ENCODE measurements at regions not wholly inside any gene's neighbourhood (a gene's known extent, or its start where the extent isn't known, plus 50 kb on each side); places are given as distances from the start of the nearest gene placed in this dataset.

DNA sequence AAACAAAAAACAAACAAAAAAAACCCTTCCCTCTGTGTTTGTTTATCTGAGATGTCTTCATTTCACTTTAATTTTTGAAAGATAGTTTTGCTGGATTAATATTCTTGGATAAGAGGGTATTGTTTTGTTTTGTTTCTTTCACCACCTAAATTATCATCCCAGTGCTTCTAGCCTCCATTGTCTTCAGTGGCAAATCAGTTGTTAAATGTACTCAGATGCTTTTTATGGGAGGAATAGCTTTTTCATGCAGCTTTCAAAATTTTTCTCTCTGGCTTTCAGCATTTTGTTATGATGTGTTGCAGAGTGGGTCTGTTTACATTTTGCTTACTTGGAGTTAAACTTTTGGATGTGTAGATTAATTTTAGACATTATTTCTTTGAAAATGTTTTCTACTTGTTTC is 203.5 kb upstream of the DCC start:
- ATAC-seq = no peak
- H3K9me2 ChIP-seq (ENCODE audit: insufficient read depth) = no peaks in the 10 kb centered on the region

More for the DNA sequence above, 203.5 kb upstream of the DCC start:
- no peak overlapping the region for H3K4me3 ChIP-seq (replicated peaks in 1 of 2; ENCODE audit: low read depth in 1 of 2, low read length in 2 of 2)
- H3K27ac ChIP-seq (ENCODE audit: low read depth, low read length) = no peak overlapping the region
- H3K4me1 ChIP-seq (ENCODE audit: control insufficient read depth in 1 of 2, insufficient read depth in 2 of 2, low read length in 2 of 2) = no peaks in the 10 kb centered on the region
- DNase-seq (ENCODE audit: low read depth, low spot score) = no peak
- TF ChIP-seq EZH2 (IDR thresholded peaks at IDR 0.05) (no peak), POLR2A (IDR thresholded peaks at IDR 0.05; ENCODE audit: borderline replicate concordance, extremely low read depth, insufficient read depth, insufficient read length) (no peak), SRF (IDR thresholded peaks at IDR 0.05; ENCODE audit: low read depth) (no peak), YY1 (IDR thresholded peaks at IDR 0.05; ENCODE audit: extremely low read depth, insufficient replicate concordance, low read depth, low read length) (no peak), ZNF274 (IDR thresholded peaks at IDR 0.05; ENCODE audit: low read depth, low read length) (no peak)
- TF ChIP-seq, protein P1, sequence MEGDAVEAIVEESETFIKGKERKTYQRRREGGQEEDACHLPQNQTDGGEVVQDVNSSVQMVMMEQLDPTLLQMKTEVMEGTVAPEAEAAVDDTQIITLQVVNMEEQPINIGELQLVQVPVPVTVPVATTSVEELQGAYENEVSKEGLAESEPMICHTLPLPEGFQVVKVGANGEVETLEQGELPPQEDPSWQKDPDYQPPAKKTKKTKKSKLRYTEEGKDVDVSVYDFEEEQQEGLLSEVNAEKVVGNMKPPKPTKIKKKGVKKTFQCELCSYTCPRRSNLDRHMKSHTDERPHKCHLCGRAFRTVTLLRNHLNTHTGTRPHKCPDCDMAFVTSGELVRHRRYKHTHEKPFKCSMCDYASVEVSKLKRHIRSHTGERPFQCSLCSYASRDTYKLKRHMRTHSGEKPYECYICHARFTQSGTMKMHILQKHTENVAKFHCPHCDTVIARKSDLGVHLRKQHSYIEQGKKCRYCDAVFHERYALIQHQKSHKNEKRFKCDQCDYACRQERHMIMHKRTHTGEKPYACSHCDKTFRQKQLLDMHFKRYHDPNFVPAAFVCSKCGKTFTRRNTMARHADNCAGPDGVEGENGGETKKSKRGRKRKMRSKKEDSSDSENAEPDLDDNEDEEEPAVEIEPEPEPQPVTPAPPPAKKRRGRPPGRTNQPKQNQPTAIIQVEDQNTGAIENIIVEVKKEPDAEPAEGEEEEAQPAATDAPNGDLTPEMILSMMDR (IDR thresholded peaks at IDR 0.05 in 2 of 3, conservative IDR thresholded peaks at IDR 0.05 in 1 of 3; ENCODE audit: borderline replicate concordance in 1 of 3, insufficient read depth in 1 of 3, low read depth in 2 of 3, low read length in 2 of 3) = no peak
- TF ChIP-seq, protein P2, sequence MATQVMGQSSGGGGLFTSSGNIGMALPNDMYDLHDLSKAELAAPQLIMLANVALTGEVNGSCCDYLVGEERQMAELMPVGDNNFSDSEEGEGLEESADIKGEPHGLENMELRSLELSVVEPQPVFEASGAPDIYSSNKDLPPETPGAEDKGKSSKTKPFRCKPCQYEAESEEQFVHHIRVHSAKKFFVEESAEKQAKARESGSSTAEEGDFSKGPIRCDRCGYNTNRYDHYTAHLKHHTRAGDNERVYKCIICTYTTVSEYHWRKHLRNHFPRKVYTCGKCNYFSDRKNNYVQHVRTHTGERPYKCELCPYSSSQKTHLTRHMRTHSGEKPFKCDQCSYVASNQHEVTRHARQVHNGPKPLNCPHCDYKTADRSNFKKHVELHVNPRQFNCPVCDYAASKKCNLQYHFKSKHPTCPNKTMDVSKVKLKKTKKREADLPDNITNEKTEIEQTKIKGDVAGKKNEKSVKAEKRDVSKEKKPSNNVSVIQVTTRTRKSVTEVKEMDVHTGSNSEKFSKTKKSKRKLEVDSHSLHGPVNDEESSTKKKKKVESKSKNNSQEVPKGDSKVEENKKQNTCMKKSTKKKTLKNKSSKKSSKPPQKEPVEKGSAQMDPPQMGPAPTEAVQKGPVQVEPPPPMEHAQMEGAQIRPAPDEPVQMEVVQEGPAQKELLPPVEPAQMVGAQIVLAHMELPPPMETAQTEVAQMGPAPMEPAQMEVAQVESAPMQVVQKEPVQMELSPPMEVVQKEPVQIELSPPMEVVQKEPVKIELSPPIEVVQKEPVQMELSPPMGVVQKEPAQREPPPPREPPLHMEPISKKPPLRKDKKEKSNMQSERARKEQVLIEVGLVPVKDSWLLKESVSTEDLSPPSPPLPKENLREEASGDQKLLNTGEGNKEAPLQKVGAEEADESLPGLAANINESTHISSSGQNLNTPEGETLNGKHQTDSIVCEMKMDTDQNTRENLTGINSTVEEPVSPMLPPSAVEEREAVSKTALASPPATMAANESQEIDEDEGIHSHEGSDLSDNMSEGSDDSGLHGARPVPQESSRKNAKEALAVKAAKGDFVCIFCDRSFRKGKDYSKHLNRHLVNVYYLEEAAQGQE (IDR thresholded peaks at IDR 0.05; ENCODE audit: low read depth) = no peak
- TF ChIP-seq, protein P3, sequence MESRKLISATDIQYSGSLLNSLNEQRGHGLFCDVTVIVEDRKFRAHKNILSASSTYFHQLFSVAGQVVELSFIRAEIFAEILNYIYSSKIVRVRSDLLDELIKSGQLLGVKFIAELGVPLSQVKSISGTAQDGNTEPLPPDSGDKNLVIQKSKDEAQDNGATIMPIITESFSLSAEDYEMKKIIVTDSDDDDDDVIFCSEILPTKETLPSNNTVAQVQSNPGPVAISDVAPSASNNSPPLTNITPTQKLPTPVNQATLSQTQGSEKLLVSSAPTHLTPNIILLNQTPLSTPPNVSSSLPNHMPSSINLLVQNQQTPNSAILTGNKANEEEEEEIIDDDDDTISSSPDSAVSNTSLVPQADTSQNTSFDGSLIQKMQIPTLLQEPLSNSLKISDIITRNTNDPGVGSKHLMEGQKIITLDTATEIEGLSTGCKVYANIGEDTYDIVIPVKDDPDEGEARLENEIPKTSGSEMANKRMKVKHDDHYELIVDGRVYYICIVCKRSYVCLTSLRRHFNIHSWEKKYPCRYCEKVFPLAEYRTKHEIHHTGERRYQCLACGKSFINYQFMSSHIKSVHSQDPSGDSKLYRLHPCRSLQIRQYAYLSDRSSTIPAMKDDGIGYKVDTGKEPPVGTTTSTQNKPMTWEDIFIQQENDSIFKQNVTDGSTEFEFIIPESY (IDR thresholded peaks at IDR 0.05; ENCODE audit: extremely low read depth, insufficient replicate concordance, low read length) = no peak
- RAD21 ChIA-PET (ENCODE audit: low non-redundant PET in 1 of 2, low total read pairs in 2 of 2, uncharacterized antibody in 2 of 2, unreplicated experiment in 2 of 2) = no interaction called here
- H3K79me2 ChIP-seq (ENCODE audit: insufficient read depth, low read length) = no peaks in the 10 kb centered on the region
- no peaks in the 10 kb centered on the region for H4K20me1 ChIP-seq (ENCODE audit: insufficient read depth)
- peaks cover 14 to 47% of the 10 kb centered on the region in 2 experiments; a peak in 2 of 4 replicates for H3K9me3 ChIP-seq (ENCODE audit: control insufficient read depth in 1 of 2, insufficient read depth in 1 of 2, low read depth in 1 of 2, low read length in 2 of 2)
- H2AFZ ChIP-seq (ENCODE audit: low read depth, low read length, poor library complexity, severe bottlenecking) = no peak overlapping the region
- POLR2A ChIA-PET = no interaction called here
- intact Hi-C loops (cut with micrococcal nuclease) = no loop called here
- CTCF ChIA-PET = no interaction called here
- no peaks in the 10 kb centered on the region for H3K27me3 ChIP-seq (ENCODE audit: insufficient read depth, low read length)
- no peak overlapping the region for H3K4me2 ChIP-seq (ENCODE audit: low read length)
- BruUV-seq (replicated peaks) = no TSS peak
- H3K36me3 ChIP-seq (ENCODE audit: control insufficient read depth in 1 of 2, insufficient read depth in 2 of 2, low read length in 2 of 2) = no peaks in the 10 kb centered on the region
- no peak overlapping the region for H3K9ac ChIP-seq (ENCODE audit: low read length)

Data from HCT116 (cell line).